ENCODE measurements at regions not wholly inside any gene's neighbourhood (a gene's known extent, or its start where the extent isn't known, plus 50 kb on each side); places are given as distances from the start of the nearest gene placed in this dataset.

- TF ChIP-seq CTCF (IDR thresholded peaks at IDR 0.05) (no peak), POLR2A (IDR thresholded peaks at IDR 0.05) (no peak), POLR2AphosphoS5 (IDR thresholded peaks at IDR 0.05) (no peak)
Observed at GRCh38 chr20:52752023-52752422, 220.1 kb upstream of the TSHZ2 start.

Measured in prostate gland (tissue), 2 donors.